Left lung (tissue), 4 donors: ENCODE measurements at regions not wholly inside any gene's neighbourhood (a gene's known extent, or its start where the extent isn't known, plus 50 kb on each side); places are given as distances from the start of the nearest gene placed in this dataset.
"Not testable (repeated sequence)": the region's sequence is repeated elsewhere in the genome, so short reads cannot be mapped to it uniquely, and the experiment has no call there.

Source experiments
- ATAC-seq: fragments of 200-7000 bp; cut with Tn5 transposase; one replicate; pipeline ENCODE4 v1.9.1; 2020; ENCODE audit warnings: moderate library complexity
- DNase-seq, 4 donors: peaks; one replicate each; pipeline ENCODE4 v3.0.0-alpha.2; 2013 to 2020
- H3K27ac ChIP-seq, 2 donors: fragments of 200-600 bp; sonication (generic) in 1 of 2; one replicate each; pipeline versions ENCODE4 v1.5.0 to v1.8.0; 2020 to 2021
- H3K27me3 ChIP-seq, 2 donors: fragments of 200-600 bp; sonication (generic) in 1 of 2; one replicate each; pipeline versions ENCODE4 v1.5.0 to v1.8.0; 2020 to 2021
- H3K36me3 ChIP-seq, 2 donors: fragments of 200-600 bp; sonication (generic) in 1 of 2; one replicate each; pipeline versions ENCODE4 v1.5.0 to v1.8.0; 2020 to 2021
- H3K4me1 ChIP-seq, 2 donors: fragments of 200-600 bp; one replicate each; pipeline ENCODE4 v1.8.0; 2021
- H3K4me3 ChIP-seq, 2 donors: fragments of 200-600 bp; sonication (generic) in 1 of 2; one replicate each; pipeline versions ENCODE4 v1.5.0 to v1.8.0; 2020 to 2021; ENCODE audit warnings: mild to moderate bottlenecking in 1 of 2
- H3K9me3 ChIP-seq, 2 donors: fragments of 200-600 bp; sonication (generic) in 1 of 2; one replicate each; pipeline versions ENCODE4 v1.5.0 to v1.8.0; 2020 to 2021
- intact Hi-C, 2 donors: fragments of 100-400 bp; cut with DNase I; formaldehyde crosslinking; loops; one replicate each; pipeline versions ENCODE4 v1.11.2 to v1.14.2; 2022
- TF ChIP-seq, protein P1 (sequence below), 2 donors: fragments of 200-600 bp; sonication (generic) in 1 of 2; IDR thresholded peaks; one replicate each; pipeline versions ENCODE4 v1.5.0 to v1.8.0; 2021; ENCODE audit warnings: antibody characterized with exemption in 2 of 2
- donor health status: DM: no; HTN: yes; CAD: no.
- donor health status: DM: no; HTN: no; CAD: no.

DNA sequence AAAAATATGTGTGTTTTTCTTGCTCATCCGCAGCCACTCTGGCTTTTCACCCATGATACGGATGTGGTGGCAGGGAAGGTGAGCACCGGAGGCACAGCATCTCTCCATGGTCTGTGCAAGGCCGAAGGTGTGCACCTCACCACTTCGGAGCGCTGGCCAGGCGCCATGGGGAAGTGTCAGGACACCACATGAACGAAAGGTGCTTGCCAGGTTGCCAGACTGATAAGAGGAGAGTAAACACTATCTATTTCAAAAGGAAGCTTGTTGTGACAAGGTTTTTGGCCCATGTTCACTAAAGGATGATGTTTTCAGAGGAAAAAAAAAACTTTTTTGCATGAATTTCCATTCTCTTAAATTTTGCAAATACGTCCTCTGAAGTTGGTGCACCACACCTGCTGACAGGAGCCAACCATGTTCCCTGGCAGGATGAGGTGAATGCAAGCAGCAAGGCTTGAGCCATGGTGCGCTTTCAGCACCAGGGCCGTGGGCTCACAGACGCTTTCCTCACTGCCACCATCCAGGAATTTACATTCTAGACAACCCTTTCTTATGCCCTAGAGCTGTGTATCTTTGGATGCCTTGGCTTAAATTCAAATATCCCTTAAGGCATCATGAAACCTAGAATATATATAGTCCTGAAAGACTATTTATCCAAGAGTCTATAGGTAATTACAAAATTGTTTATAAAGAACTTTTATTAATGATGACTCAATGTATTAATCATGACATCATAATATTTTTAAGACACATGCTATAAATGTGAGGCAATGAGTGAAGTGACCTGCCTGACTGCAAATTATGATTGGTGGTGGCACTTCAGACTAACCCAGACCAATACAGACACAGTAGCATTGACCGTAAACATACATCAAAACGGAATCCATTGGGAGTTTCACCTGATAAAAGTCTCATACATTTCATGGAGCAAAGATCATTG is 234.5 kb downstream of the TFAP2A start:
- Histone ChIP-seq H3K36me3 (no peaks in the 10 kb centered on the region), H3K4me3 (no peak overlapping the region), H3K27me3 (no peaks in the 10 kb centered on the region), H3K27ac (no peak overlapping the region), H3K4me1 (no peaks in the 10 kb centered on the region), H3K9me3 (no peaks in the 10 kb centered on the region)
- DNase-seq (peak in 1 of 4 donors; percentile 65), ATAC-seq (no peak)
- TF ChIP-seq, protein P1, sequence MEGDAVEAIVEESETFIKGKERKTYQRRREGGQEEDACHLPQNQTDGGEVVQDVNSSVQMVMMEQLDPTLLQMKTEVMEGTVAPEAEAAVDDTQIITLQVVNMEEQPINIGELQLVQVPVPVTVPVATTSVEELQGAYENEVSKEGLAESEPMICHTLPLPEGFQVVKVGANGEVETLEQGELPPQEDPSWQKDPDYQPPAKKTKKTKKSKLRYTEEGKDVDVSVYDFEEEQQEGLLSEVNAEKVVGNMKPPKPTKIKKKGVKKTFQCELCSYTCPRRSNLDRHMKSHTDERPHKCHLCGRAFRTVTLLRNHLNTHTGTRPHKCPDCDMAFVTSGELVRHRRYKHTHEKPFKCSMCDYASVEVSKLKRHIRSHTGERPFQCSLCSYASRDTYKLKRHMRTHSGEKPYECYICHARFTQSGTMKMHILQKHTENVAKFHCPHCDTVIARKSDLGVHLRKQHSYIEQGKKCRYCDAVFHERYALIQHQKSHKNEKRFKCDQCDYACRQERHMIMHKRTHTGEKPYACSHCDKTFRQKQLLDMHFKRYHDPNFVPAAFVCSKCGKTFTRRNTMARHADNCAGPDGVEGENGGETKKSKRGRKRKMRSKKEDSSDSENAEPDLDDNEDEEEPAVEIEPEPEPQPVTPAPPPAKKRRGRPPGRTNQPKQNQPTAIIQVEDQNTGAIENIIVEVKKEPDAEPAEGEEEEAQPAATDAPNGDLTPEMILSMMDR (IDR thresholded peaks at IDR 0.05): no peak
- intact Hi-C loops: no loop called here

GRCh38 chr6:10177704-10178103 is 237.2 kb downstream of the TFAP2A start:
- no peak for ATAC-seq
- TF ChIP-seq, protein P1 (IDR thresholded peaks at IDR 0.05): no peak
- no peak for DNase-seq
- H3K4me1 ChIP-seq: no peaks in the 10 kb centered on the region
- H3K27ac ChIP-seq: no peak overlapping the region
- H3K27me3 ChIP-seq: no peaks in the 10 kb centered on the region
- intact Hi-C loops: no loop called here
- H3K36me3 ChIP-seq: no peaks in the 10 kb centered on the region
- no peaks in the 10 kb centered on the region for H3K9me3 ChIP-seq
- no peak overlapping the region for H3K4me3 ChIP-seq

DNA sequence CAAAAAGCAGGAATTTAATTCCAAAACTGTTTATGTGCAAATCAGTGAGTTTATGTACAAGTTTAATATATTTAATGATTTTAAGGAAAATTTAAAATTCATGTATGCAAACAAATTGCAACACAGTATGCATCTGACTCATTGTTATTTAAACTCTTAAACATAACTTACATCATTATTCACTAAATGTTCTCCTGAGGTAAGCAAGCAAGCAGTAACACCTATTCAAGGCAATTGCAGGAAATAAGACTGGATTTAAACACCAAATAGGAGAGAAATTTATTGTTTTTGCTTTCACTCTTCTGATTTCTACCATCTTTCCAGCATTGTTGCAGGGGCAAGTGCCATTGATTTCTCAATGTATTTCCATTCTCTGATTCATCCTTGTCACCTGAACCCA is 239.5 kb downstream of the TFAP2A start:
- Histone ChIP-seq H3K36me3 (no peaks in the 10 kb centered on the region), H3K27ac (no peak overlapping the region), H3K9me3 (peaks cover 0 to 5% of the 10 kb centered on the region in 2 donors), H3K4me3 (no peak overlapping the region), H3K27me3 (no peaks in the 10 kb centered on the region), H3K4me1 (no peaks in the 10 kb centered on the region)
- ATAC-seq (no peak), DNase-seq (no peak)
- intact Hi-C loops: no loop called here
- TF ChIP-seq, protein P1 (IDR thresholded peaks at IDR 0.05): no peak

DNA sequence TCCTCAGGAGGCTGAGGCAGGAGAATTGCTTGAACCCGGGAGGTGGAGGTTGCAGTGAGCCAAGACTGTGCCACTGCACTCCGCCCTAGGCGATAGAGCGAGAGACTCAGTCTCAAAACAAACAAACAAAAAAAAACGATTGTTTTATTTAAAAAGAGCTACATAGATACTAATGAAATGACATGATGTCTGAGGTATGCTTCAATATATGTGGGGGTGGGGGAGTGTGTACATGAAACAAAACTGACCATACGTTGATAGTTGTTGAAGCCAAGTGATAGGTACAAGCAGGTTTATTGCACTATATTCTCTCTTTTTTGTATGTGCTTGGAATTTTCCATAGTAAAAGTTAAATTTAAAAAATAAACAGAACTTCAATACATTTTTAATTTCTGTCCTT is 240.1 kb downstream of the TFAP2A start:
- TF ChIP-seq, protein P1 (IDR thresholded peaks at IDR 0.05): no peak
- no peaks in the 10 kb centered on the region for H3K4me1 ChIP-seq
- intact Hi-C loops: no loop called here
- no peak for ATAC-seq
- no peaks in the 10 kb centered on the region for H3K27me3 ChIP-seq
- no peak for DNase-seq
- peaks cover 0 to 5% of the 10 kb centered on the region in 2 donors for H3K9me3 ChIP-seq
- no peak overlapping the region for H3K27ac ChIP-seq
- H3K4me3 ChIP-seq: no peak overlapping the region
- no peaks in the 10 kb centered on the region for H3K36me3 ChIP-seq

DNA sequence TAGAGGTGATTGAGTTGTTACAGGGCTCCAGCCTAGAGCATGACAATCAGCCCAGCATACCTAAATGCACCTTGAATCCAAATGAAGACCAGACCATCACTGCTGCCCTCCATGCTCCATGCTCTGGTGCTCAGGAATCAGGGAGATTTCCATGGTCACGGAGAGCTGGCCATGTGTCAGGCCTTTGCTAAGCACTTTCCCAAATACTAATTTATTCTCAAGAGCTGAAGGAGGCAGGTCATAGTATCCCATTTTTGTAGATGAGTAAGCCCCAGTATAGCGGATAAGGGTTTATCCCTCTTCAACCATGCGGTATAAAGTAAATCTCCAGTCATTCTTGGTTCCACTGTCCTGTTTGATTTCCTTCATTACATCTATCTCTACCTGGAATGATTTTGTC is 240.8 kb downstream of the TFAP2A start:
- intact Hi-C loops: no loop called here
- peaks cover 0 to 5% of the 10 kb centered on the region in 2 donors for H3K9me3 ChIP-seq
- TF ChIP-seq, protein P1 (IDR thresholded peaks at IDR 0.05): no peak
- ATAC-seq (no peak), DNase-seq (no peak)
- H3K4me3 ChIP-seq: no peak overlapping the region
- no peaks in the 10 kb centered on the region for H3K27me3 ChIP-seq
- no peaks in the 10 kb centered on the region for H3K36me3 ChIP-seq
- H3K27ac ChIP-seq: no peak overlapping the region
- H3K4me1 ChIP-seq: no peaks in the 10 kb centered on the region

- intact Hi-C loops, DNase-seq, H3K36me3 ChIP-seq, H3K4me1 ChIP-seq, ATAC-seq, H3K9me3 ChIP-seq, H3K4me3 ChIP-seq, H3K27ac ChIP-seq, H3K27me3 ChIP-seq: not testable (repeated sequence)
Observed at GRCh38 chr6:10171706-10172105, 243.2 kb downstream of the TFAP2A start.
